Calu3 (cell line): ENCODE measurements at regions not wholly inside any gene's neighbourhood (a gene's known extent, or its start where the extent isn't known, plus 50 kb on each side); places are given as distances from the start of the nearest gene placed in this dataset.
A peak's percentile ranks its signal among the peaks of the same experiment; 100 is the strongest.
"Not testable (repeated sequence)": the region's sequence is repeated elsewhere in the genome, so short reads cannot be mapped to it uniquely, and the experiment has no call there.

Source experiments
- BruUV-seq: library from RNA; stranded (reverse); fragments of 400-500 nt; replicated peaks from 2 replicates; lab custom pipeline; 2021; lab: Mats Ljungman, UMichigan
- CTCF ChIA-PET: fragments of 300-600 bp; sonication (Branson Sonifier 250); formaldehyde crosslinking; loops from one replicate; lab custom pipeline; 2022; ENCODE audit warnings: antibody characterized with exemption; lab: Charles Lee
- DNase-seq: peaks from one replicate; pipeline ENCODE4 v3.0.0; 2022
- H3K27ac Mint-ChIP-seq: one replicate; pipeline ENCODE4 v1.8.0; 2022; ENCODE audit warnings: mixed read lengths; ENCODE audit not compliant: unreplicated experiment
- H3K27me3 Mint-ChIP-seq: one replicate; pipeline ENCODE4 v1.8.0; 2022; ENCODE audit warnings: mixed read lengths; ENCODE audit not compliant: unreplicated experiment
- H3K36me3 Mint-ChIP-seq: one replicate; pipeline ENCODE4 v1.8.0; 2022; ENCODE audit warnings: mild to moderate bottlenecking, moderate library complexity, mixed read lengths; ENCODE audit not compliant: insufficient read depth, unreplicated experiment
- H3K4me1 Mint-ChIP-seq: one replicate; pipeline ENCODE4 v1.8.0; 2022; ENCODE audit warnings: mild to moderate bottlenecking, low read depth, mixed read lengths; ENCODE audit not compliant: unreplicated experiment
- H3K4me3 Mint-ChIP-seq: one replicate; pipeline ENCODE4 v1.8.0; 2022; ENCODE audit warnings: mild to moderate bottlenecking, low read depth, moderate library complexity, mixed read lengths; ENCODE audit not compliant: unreplicated experiment
- H3K9me3 Mint-ChIP-seq: one replicate; pipeline ENCODE4 v1.8.0; 2022; ENCODE audit warnings: low read depth, mixed read lengths; ENCODE audit not compliant: unreplicated experiment
- intact Hi-C: fragments of 100-400 bp; cut with micrococcal nuclease; formaldehyde crosslinking; loops from one replicate; pipeline ENCODE4 v1.10.0; 2022; ENCODE audit not compliant: unreplicated experiment
- TF ChIP-seq, protein P1 (sequence below): fragments of 200-600 bp; IDR thresholded peaks from one replicate; pipeline ENCODE4 v1.8.0; 2022; ENCODE audit warnings: antibody characterized with exemption; ENCODE audit not compliant: unreplicated experiment

GRCh38 chr1:220475608-220476007 lies 52.3 kb upstream of the MARK1 start:
- BruUV-seq, H3K36me3 Mint-ChIP-seq, DNase-seq, H3K4me3 Mint-ChIP-seq, H3K9me3 Mint-ChIP-seq, H3K27ac Mint-ChIP-seq, intact Hi-C loops, H3K4me1 Mint-ChIP-seq: not testable (repeated sequence)
- H3K27me3 Mint-ChIP-seq = peaks cover 16% of the 10 kb centered on the region
- CTCF ChIA-PET = interaction anchor here (0.6 kb wide), 1 partner anchor 442 kb away, joined by 7 read pairs; no protein-coding TSS in a partner anchor

- intact Hi-C loops, H3K4me3 Mint-ChIP-seq, H3K4me1 Mint-ChIP-seq, H3K36me3 Mint-ChIP-seq, BruUV-seq, H3K27ac Mint-ChIP-seq, H3K9me3 Mint-ChIP-seq, DNase-seq, CTCF ChIA-PET: not testable (repeated sequence)
- peaks cover 16% of the 10 kb centered on the region for H3K27me3 Mint-ChIP-seq
Measured at GRCh38 chr1:220475141-220475540, 52.8 kb upstream of the MARK1 start.

- Mint-ChIP-seq H3K4me3 (no peak overlapping the region), H3K9me3 (no peaks in the 10 kb centered on the region), H3K4me1 (no peaks in the 10 kb centered on the region), H3K36me3 (no peaks in the 10 kb centered on the region), H3K27me3 (peaks cover 16% of the 10 kb centered on the region), H3K27ac (no peak overlapping the region)
- intact Hi-C loops = no loop called here
- CTCF ChIA-PET = no interaction called here
- TF ChIP-seq, protein P1, sequence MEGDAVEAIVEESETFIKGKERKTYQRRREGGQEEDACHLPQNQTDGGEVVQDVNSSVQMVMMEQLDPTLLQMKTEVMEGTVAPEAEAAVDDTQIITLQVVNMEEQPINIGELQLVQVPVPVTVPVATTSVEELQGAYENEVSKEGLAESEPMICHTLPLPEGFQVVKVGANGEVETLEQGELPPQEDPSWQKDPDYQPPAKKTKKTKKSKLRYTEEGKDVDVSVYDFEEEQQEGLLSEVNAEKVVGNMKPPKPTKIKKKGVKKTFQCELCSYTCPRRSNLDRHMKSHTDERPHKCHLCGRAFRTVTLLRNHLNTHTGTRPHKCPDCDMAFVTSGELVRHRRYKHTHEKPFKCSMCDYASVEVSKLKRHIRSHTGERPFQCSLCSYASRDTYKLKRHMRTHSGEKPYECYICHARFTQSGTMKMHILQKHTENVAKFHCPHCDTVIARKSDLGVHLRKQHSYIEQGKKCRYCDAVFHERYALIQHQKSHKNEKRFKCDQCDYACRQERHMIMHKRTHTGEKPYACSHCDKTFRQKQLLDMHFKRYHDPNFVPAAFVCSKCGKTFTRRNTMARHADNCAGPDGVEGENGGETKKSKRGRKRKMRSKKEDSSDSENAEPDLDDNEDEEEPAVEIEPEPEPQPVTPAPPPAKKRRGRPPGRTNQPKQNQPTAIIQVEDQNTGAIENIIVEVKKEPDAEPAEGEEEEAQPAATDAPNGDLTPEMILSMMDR = no peak
- DNase-seq = no peak
- BruUV-seq = no TSS peak
Measured at GRCh38 chr1:220473440-220473839, 54.5 kb upstream of the MARK1 start.

DNA sequence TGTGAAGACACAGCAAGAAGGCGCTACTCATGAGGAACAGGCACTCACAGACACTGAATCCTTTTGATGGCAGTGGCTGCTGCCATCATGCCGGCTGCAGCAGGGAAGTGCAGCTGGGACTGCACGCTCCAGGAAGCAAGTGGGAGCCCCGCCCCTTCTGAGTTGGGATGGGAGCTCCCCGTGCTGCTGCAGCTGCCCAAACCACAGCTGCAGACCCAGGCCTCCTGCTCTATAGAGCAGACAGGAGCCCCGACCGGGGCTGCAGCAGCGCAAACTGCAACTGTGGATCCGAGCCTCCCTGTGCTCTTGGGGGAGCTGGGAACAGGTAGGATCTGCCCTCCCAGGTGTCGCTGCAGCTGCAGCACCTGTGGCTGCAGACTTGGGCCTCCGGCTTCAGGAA lies 65.2 kb upstream of the MARK1 start:
- no peaks in the 10 kb centered on the region for H3K9me3 Mint-ChIP-seq
- no peaks in the 10 kb centered on the region for H3K27me3 Mint-ChIP-seq
- H3K36me3 Mint-ChIP-seq = no peaks in the 10 kb centered on the region
- no peak overlapping the region for H3K4me3 Mint-ChIP-seq
- TF ChIP-seq, protein P1 = no peak
- H3K4me1 Mint-ChIP-seq = no peaks in the 10 kb centered on the region
- CTCF ChIA-PET = no interaction called here
- no TSS peak for BruUV-seq
- DNase-seq = peak; percentile 42
- H3K27ac Mint-ChIP-seq = no peak overlapping the region
- intact Hi-C loops = no loop called here

GRCh38 chr1:220458936-220459335 lies 69.0 kb upstream of the MARK1 start:
- no peak for DNase-seq
- CTCF ChIA-PET = no interaction called here
- H3K9me3 Mint-ChIP-seq = peaks cover 2% of the 10 kb centered on the region
- no TSS peak for BruUV-seq
- no peak overlapping the region for H3K4me3 Mint-ChIP-seq
- intact Hi-C loops = no loop called here
- TF ChIP-seq, protein P1 = no peak
- H3K36me3 Mint-ChIP-seq = no peaks in the 10 kb centered on the region
- H3K4me1 Mint-ChIP-seq = no peaks in the 10 kb centered on the region
- H3K27me3 Mint-ChIP-seq = no peaks in the 10 kb centered on the region
- H3K27ac Mint-ChIP-seq = no peak overlapping the region
